GM12878 (cell line): ENCODE measurements at regions not wholly inside any gene's neighbourhood (a gene's known extent, or its start where the extent isn't known, plus 50 kb on each side); places are given as distances from the start of the nearest gene placed in this dataset.

Experiments
- ATAC-seq: fragments of 200-7000 bp; cut with Tn5 transposase; 3 replicates; pipeline ENCODE4 v1.9.1; 2020; ENCODE audit warnings: mild to moderate bottlenecking, moderate library complexity
- BruUV-seq: library from RNA; stranded (reverse); fragments of 400-500 nt; replicated peaks from 2 replicates; lab custom pipeline; 2021; lab: Mats Ljungman, UMichigan
- CTCF ChIA-PET: fragments of 300-600 bp; sonication (Branson Sonifier 250); formaldehyde crosslinking; extraction: SDS; loops from one replicate; lab custom pipeline; 2021; ENCODE audit warnings: inconsistent platforms; lab: Yijun Ruan, JAX
- POLR2A ChIA-PET: fragments of 350-600 bp; formaldehyde crosslinking; extraction: SDS; loops from one replicate; lab custom pipeline; 2021; ENCODE audit warnings: inconsistent platforms; lab: Charles Lee
- RAD21 ChIA-PET: fragments of 300-600 bp; sonication (Branson Sonifier 250); formaldehyde crosslinking; loops from one replicate; lab custom pipeline; 2023; ENCODE audit warnings: antibody characterized with exemption; ENCODE audit not compliant: unreplicated experiment; lab: Charles Lee
- SMC1A ChIA-PET: fragments of 300-600 bp; sonication (Branson Sonifier 250); formaldehyde crosslinking; loops from one replicate; lab custom pipeline; 2023; ENCODE audit not compliant: unreplicated experiment, uncharacterized antibody; lab: Charles Lee
- DNase-seq: peaks from one replicate; pipeline ENCODE4 v3.0.0-alpha.2; 2011; ENCODE audit warnings: low read depth, low spot score
- FAIRE-seq: peaks from 3 replicates; lab custom pipeline; 2011; peaks lifted over from hg19 to GRCh38; lab: Jason Lieb, UNC
- H2AFZ ChIP-seq: 2 replicates; pipeline ENCODE4 v1.6.0; 2011; ENCODE audit warnings: low read depth, low read length, control low read depth; ENCODE audit not compliant: control insufficient read depth
- H3K27ac ChIP-seq: 2 replicates; pipeline ENCODE4 v1.5.1; 2011; ENCODE audit warnings: control low read depth; ENCODE audit not compliant: control insufficient read depth, insufficient read depth
- H3K27me3 ChIP-seq, 2 experiments: replicated peaks in 1 of 2; 2 replicates each; pipeline versions ENCODE4 v1.6.0 to v1.6.1; 2011; ENCODE audit warnings: low read length in 1 of 2; ENCODE audit not compliant: control insufficient read depth in 2 of 2, insufficient read depth in 2 of 2
- H3K36me3 ChIP-seq, 2 experiments: 2 replicates each; pipeline ENCODE4 v1.5.1; 2011; ENCODE audit warnings: low read length in 1 of 2; ENCODE audit not compliant: control insufficient read depth in 2 of 2, insufficient read depth in 2 of 2
- H3K4me1 ChIP-seq: 2 replicates; pipeline ENCODE4 v1.6.1; 2011; ENCODE audit warnings: mild to moderate bottlenecking, low read length, moderate library complexity, mixed read lengths; ENCODE audit not compliant: control insufficient read depth, insufficient read depth
- H3K4me2 ChIP-seq: 2 replicates; pipeline ENCODE4 v1.6.0; 2011; ENCODE audit warnings: control low read depth; ENCODE audit not compliant: control insufficient read depth, insufficient read depth
- H3K4me3 ChIP-seq: fragments of 200-600 bp; sonication (generic); 2 replicates; pipeline ENCODE4 v1.5.1; 2016
- H3K79me2 ChIP-seq: 2 replicates; pipeline ENCODE4 v1.6.0; 2011; ENCODE audit warnings: low read length; ENCODE audit not compliant: control insufficient read depth, insufficient read depth
- H3K9ac ChIP-seq: 2 replicates; pipeline ENCODE4 v1.8.0; 2011; ENCODE audit warnings: low read length, control low read depth, mixed read lengths; ENCODE audit not compliant: control insufficient read depth, insufficient read depth
- H3K9me3 ChIP-seq: replicated peaks from 3 replicates; pipeline ENCODE4 v1.5.1; 2011; ENCODE audit warnings: mild to moderate bottlenecking, low read length; ENCODE audit not compliant: control insufficient read depth, insufficient read depth
- H4K20me1 ChIP-seq: 2 replicates; pipeline ENCODE4 v1.6.0; 2011; ENCODE audit not compliant: control insufficient read depth, insufficient read depth
- CHD4 ChIP-seq: fragments of 200-600 bp; sonication (generic); IDR thresholded peaks from 2 replicates; pipeline ENCODE4 v1.6.1; 2016; ENCODE audit warnings: mild to moderate bottlenecking
- SIX5 ChIP-seq: IDR thresholded peaks from 2 replicates; pipeline ENCODE4 v1.6.1; 2011; ENCODE audit warnings: mild to moderate bottlenecking, low read depth, low read length, moderate library complexity; ENCODE audit not compliant: severe bottlenecking
- SP1 ChIP-seq: IDR thresholded peaks from one replicate; pipeline ENCODE4 v1.6.1; 2011; ENCODE audit warnings: low read depth, low read length
- WGBS: methylation state at CpG from one replicate; pipeline ENCODE4 v1.1.6; 2016; ENCODE audit warnings: low lambda C conversion rate; ENCODE audit not compliant: insufficient replicate concordance, insufficient coverage; ENCODE audit errors: missing lambda C conversion rate; 5-methylcytosine and 5-hydroxymethylcytosine counted together
- in situ Hi-C: fragments of 300-500 bp; cut with MboI; formaldehyde crosslinking; loops from 9 replicates; pipeline ENCODE4 v1.14.3; 2018; ENCODE audit warnings: mixed read lengths
- intact Hi-C: fragments of 100-400 bp; cut with micrococcal nuclease; formaldehyde crosslinking; loops from one replicate; pipeline ENCODE4 v1.14.2; 2022; ENCODE audit not compliant: unreplicated experiment
- TF ChIP-seq, protein P1 (sequence below): IDR thresholded peaks from 2 replicates; pipeline ENCODE4 v1.6.1; 2012; ENCODE audit warnings: low read length, inconsistent platforms
- TF ChIP-seq, protein P2 (sequence below): IDR thresholded peaks from 2 replicates; pipeline ENCODE4 v1.6.1; 2011; ENCODE audit warnings: low read depth, low read length, improper control_type of control experiment, borderline replicate concordance
- TF ChIP-seq, protein P3 (sequence below): fragments of 450-650 bp; IDR thresholded peaks from 2 replicates; pipeline ENCODE4 v1.6.1; 2016; ENCODE audit warnings: mild to moderate bottlenecking

GRCh38 chr7:106740806-106741205, 79.8 kb upstream of the CCDC71L start:
- Histone ChIP-seq H3K4me2 (no peak overlapping the region), H3K9ac (no peak overlapping the region), H4K20me1 (no peaks in the 10 kb centered on the region), H3K4me3 (no peak overlapping the region), H3K4me1 (0 out of 2 replicates have a peak, but pooled peaks cover 7% of the 10 kb centered on the region), H3K79me2 (no peaks in the 10 kb centered on the region), H3K9me3 (no peaks in the 10 kb centered on the region)
- POLR2A ChIA-PET, result no interaction called here
- SMC1A ChIA-PET, result interaction anchor here (1.4 kb wide), 1 partner anchor 199 kb away, joined by 6 read pairs; no protein-coding TSS in a partner anchor
- DNase-seq (no peak), FAIRE-seq (no peak)
- BruUV-seq, result no TSS peak
- TF ChIP-seq, protein P1, sequence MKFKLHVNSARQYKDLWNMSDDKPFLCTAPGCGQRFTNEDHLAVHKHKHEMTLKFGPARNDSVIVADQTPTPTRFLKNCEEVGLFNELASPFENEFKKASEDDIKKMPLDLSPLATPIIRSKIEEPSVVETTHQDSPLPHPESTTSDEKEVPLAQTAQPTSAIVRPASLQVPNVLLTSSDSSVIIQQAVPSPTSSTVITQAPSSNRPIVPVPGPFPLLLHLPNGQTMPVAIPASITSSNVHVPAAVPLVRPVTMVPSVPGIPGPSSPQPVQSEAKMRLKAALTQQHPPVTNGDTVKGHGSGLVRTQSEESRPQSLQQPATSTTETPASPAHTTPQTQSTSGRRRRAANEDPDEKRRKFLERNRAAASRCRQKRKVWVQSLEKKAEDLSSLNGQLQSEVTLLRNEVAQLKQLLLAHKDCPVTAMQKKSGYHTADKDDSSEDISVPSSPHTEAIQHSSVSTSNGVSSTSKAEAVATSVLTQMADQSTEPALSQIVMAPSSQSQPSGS, result no peak
- TF ChIP-seq SIX5, result no peak
- no peak for TF ChIP-seq SP1
- TF ChIP-seq, protein P2, sequence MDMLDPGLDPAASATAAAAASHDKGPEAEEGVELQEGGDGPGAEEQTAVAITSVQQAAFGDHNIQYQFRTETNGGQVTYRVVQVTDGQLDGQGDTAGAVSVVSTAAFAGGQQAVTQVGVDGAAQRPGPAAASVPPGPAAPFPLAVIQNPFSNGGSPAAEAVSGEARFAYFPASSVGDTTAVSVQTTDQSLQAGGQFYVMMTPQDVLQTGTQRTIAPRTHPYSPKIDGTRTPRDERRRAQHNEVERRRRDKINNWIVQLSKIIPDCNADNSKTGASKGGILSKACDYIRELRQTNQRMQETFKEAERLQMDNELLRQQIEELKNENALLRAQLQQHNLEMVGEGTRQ, result no peak
- TF ChIP-seq, protein P3, sequence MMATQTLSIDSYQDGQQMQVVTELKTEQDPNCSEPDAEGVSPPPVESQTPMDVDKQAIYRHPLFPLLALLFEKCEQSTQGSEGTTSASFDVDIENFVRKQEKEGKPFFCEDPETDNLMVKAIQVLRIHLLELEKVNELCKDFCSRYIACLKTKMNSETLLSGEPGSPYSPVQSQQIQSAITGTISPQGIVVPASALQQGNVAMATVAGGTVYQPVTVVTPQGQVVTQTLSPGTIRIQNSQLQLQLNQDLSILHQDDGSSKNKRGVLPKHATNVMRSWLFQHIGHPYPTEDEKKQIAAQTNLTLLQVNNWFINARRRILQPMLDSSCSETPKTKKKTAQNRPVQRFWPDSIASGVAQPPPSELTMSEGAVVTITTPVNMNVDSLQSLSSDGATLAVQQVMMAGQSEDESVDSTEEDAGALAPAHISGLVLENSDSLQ, result no peak
- no peak for TF ChIP-seq CHD4
- TF ChIP-seq, all 136 proteins: peak for 0
- Histone ChIP-seq H2AFZ (no peak overlapping the region), H3K27me3 (no peaks in the 10 kb centered on the region), H3K27ac (no peak overlapping the region), H3K36me3 (no peaks in the 10 kb centered on the region)
- intact Hi-C loops (no loop called here), in situ Hi-C loops (no loop called here)
- RAD21 ChIA-PET, result no interaction called here
- 93% methylated on average over 4 of the region's 5 CpGs for WGBS
- CTCF ChIA-PET, result interaction anchor here (0.7 to 2.4 kb wide), 3 partner anchors 81 to 201 kb away, joined by 3 to 11 read pairs (median 6); no protein-coding TSS in a partner anchor
- no peak for ATAC-seq
